Heart right ventricle (tissue), 16 donors: ENCODE measurements at regions not wholly inside any gene's neighbourhood (a gene's known extent, or its start where the extent isn't known, plus 50 kb on each side); places are given as distances from the start of the nearest gene placed in this dataset.

Source experiments
- ATAC-seq, 8 donors: fragments of 200-7000 bp; cut with Tn5 transposase; one replicate each; pipeline ENCODE4 v1.9.1; 2020; ENCODE audit warnings: mild to moderate bottlenecking in 8 of 8, moderate library complexity in 8 of 8, moderate number of reproducible peaks in 1 of 8
- DNase-seq, 2 donors: peaks; one replicate each; pipeline ENCODE4 v3.0.0-alpha.2; 2020
- H3K27ac ChIP-seq, 10 donors: fragments of 200-600 bp; sonication (generic) in 2 of 10; one replicate each; pipeline versions ENCODE4 v1.5.0 to v1.8.0; 2020 to 2022; ENCODE audit warnings: mild to moderate bottlenecking in 3 of 10
- H3K27me3 ChIP-seq, 7 donors: fragments of 200-600 bp; one replicate each; pipeline ENCODE4 v1.8.0; 2021 to 2022; ENCODE audit warnings: mild to moderate bottlenecking in 2 of 7
- H3K36me3 ChIP-seq, 9 donors: fragments of 200-600 bp; sonication (generic) in 1 of 9; one replicate each; pipeline versions ENCODE4 v1.5.0 to v1.8.0; 2020 to 2022; ENCODE audit warnings: mild to moderate bottlenecking in 2 of 9
- H3K4me1 ChIP-seq, 9 donors: fragments of 200-600 bp; sonication (generic) in 1 of 9; one replicate each; pipeline versions ENCODE4 v1.5.0 to v1.8.0; 2020 to 2022; ENCODE audit warnings: mild to moderate bottlenecking in 4 of 9
- H3K4me3 ChIP-seq, 10 donors: fragments of 200-600 bp; sonication (generic) in 2 of 10; one replicate each; pipeline versions ENCODE4 v1.5.0 to v1.8.0; 2020 to 2022; ENCODE audit warnings: mild to moderate bottlenecking in 7 of 10, moderate library complexity in 2 of 10
- H3K9me3 ChIP-seq, 11 donors: fragments of 200-600 bp in 10 of 11; sonication (generic) in 2 of 11; one replicate each; pipeline versions ENCODE4 v1.5.0 to v1.8.0; 2013 to 2022; ENCODE audit warnings: mild to moderate bottlenecking in 2 of 11, control low read depth in 1 of 11, moderate library complexity in 1 of 11
- WGBS, 2 donors: extraction: QIAGEN DNeasy Blood & Tissue Kit; methylation state at CpG; one replicate each; pipeline ENCODE4 v1.1.7; 2013; ENCODE audit warnings: inconsistent platforms in 1 of 2; 5-methylcytosine and 5-hydroxymethylcytosine counted together
- intact Hi-C, 10 donors: fragments of 100-400 bp; cut with DNase I; formaldehyde crosslinking; loops; one replicate each; pipeline versions ENCODE4 v1.11.1 to v1.14.2; 2022
- TF ChIP-seq, protein P1 (sequence below), 9 donors: fragments of 200-600 bp; sonication (generic) in 2 of 9; IDR thresholded peaks; one replicate each; pipeline versions ENCODE4 v1.5.0 to v1.8.0; 2021 to 2022; ENCODE audit warnings: antibody characterized with exemption in 9 of 9, mild to moderate bottlenecking in 5 of 9, moderate library complexity in 1 of 9
- donor health status: Arrhythmogenic right ventricular cardiomyopathy.
- donor health status: ischemic (EF 13 %, LVEDD 7.1; RV severe dilation, severe dysfunction).
- donor health status: healthy with polysubstance abuse.
- donor health status: DM: no; HTN: yes; CAD: no.
- donor health status: DM: no; HTN: no; CAD: no.
- donor health status: ischemic (EF 25% LVEDD 6.9; RV normal size, moderate dysfunction).
- donor health status: ischemic (EF 25% LVEDD 5.7; RV mildly dilated, moderate dysfunction).
- donor health status: healthy.
- donor health status: DM: yes; HTN: yes; CAD: no.
- donor health status: Ischemic cardiomyopathy.
- donor health status: ischemic (EF 35%, LVEDD 5.7; RV mildly dilated, moderate dysfunction).
- donor health status: nonischemic (EF 11% LVEDD 7.7; RV severe dilation, severe dysfunction).
- donor health status: DM: yes; HTN: yes; CAD: no.
- donor health status: PGD.
- donor health status: ischemic (EF 29% LVEDD 5.4; RV normal size, mild dysfunction).
- donor health status: nonischemic (EF 23%, LVEDD 6.1; RV moderate dilation, normal function).

DNA sequence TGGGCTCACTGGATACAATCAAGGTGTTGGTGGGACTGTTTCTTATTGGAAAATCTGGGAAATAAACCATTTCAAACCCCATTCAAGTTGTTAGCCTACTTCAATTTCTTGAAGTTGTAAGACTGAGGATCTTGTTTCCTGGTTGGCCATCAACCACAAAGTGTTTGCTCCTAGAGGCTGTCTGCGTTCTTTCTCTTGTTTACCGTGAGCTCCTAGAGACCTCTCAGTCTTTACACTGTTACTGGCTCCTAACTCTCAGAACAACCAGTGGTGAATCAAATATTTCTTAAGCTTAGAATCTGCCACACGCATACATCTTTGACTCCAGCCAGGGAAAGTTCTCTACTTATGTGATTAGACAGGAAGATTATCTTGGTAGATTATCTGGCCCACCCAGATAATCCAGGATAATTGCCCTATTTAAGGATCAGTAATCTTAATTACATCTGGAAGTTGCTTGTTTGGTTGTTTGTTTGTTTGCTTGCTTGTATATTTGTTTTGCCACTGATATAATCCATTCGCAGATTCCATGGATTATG lies 798.7 kb downstream of the IPMK start:
- H3K9me3 ChIP-seq: no peaks in the 10 kb centered on the region
- intact Hi-C loops: no loop called here
- ATAC-seq: no peak

DNA sequence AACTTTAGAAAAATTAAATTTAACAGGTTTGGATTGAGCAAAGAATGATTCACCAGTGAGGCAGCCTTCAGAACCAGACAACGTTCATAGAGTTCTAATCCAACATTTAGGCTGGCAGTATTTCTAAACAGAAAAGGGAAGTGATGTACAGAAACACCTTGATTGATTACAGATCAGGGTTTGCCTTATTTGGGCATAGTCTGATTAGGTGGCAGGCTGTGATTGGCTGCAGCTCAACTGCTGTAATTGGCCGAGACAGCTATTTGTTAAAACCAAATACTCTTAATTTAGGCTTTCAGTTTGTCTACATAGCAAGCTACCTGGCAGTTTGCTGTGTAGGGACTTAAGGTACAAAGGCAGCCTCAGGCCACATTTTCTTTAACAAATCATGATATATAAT lies 802.5 kb downstream of the IPMK start:
- no peak for DNase-seq
- Histone ChIP-seq H3K27ac (no peak overlapping the region), H3K4me3 (no peak overlapping the region), H3K4me1 (no peaks in the 10 kb centered on the region), H3K9me3 (no peaks in the 10 kb centered on the region), H3K27me3 (no peaks in the 10 kb centered on the region), H3K36me3 (no peaks in the 10 kb centered on the region)
- 73 to 87% methylated on average over 2 of the region's 2 CpGs for WGBS, 2 donors
- ATAC-seq: no peak
- intact Hi-C loops: no loop called here
- TF ChIP-seq, protein P1, sequence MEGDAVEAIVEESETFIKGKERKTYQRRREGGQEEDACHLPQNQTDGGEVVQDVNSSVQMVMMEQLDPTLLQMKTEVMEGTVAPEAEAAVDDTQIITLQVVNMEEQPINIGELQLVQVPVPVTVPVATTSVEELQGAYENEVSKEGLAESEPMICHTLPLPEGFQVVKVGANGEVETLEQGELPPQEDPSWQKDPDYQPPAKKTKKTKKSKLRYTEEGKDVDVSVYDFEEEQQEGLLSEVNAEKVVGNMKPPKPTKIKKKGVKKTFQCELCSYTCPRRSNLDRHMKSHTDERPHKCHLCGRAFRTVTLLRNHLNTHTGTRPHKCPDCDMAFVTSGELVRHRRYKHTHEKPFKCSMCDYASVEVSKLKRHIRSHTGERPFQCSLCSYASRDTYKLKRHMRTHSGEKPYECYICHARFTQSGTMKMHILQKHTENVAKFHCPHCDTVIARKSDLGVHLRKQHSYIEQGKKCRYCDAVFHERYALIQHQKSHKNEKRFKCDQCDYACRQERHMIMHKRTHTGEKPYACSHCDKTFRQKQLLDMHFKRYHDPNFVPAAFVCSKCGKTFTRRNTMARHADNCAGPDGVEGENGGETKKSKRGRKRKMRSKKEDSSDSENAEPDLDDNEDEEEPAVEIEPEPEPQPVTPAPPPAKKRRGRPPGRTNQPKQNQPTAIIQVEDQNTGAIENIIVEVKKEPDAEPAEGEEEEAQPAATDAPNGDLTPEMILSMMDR (IDR thresholded peaks at IDR 0.05): no peak

More for the DNA sequence above, 798.7 kb downstream of the IPMK start:
- Histone ChIP-seq H3K4me1 (no peaks in the 10 kb centered on the region), H3K27ac (no peak overlapping the region), H3K36me3 (no peaks in the 10 kb centered on the region), H3K4me3 (no peak overlapping the region), H3K27me3 (no peaks in the 10 kb centered on the region)
- 68 to 70% methylated on average over 4 of the region's 4 CpGs for WGBS, 2 donors
- DNase-seq: no peak
- TF ChIP-seq, protein P1 (IDR thresholded peaks at IDR 0.05): no peak

DNA sequence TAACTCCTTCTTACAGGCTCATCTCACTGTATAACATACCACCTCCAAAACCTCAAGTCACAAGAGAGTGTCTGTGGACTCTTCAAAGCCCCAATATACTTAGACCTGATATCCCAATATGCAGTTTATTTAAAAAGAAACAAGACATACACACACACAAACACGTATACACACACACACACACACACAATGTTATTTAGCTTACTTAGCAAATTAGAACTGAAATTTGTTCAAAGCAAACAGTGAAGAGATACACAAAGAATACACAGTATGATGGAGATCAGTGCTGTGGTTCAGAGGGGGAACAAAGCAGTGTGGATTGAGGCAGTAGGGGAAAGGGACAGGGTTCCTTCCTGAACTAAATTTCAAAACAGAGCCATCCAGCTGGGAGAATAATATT lies 807.2 kb downstream of the IPMK start:
- H3K36me3 ChIP-seq: no peaks in the 10 kb centered on the region
- DNase-seq: no peak
- H3K27ac ChIP-seq: no peak overlapping the region
- intact Hi-C loops: no loop called here
- TF ChIP-seq, protein P1 (IDR thresholded peaks at IDR 0.05): no peak
- WGBS, 2 donors: 80% methylated on average over 1 of the region's 1 CpG
- no peaks in the 10 kb centered on the region for H3K4me1 ChIP-seq
- no peaks in the 10 kb centered on the region for H3K27me3 ChIP-seq
- H3K4me3 ChIP-seq: no peak overlapping the region
- H3K9me3 ChIP-seq: no peaks in the 10 kb centered on the region
- no peak for ATAC-seq

DNA sequence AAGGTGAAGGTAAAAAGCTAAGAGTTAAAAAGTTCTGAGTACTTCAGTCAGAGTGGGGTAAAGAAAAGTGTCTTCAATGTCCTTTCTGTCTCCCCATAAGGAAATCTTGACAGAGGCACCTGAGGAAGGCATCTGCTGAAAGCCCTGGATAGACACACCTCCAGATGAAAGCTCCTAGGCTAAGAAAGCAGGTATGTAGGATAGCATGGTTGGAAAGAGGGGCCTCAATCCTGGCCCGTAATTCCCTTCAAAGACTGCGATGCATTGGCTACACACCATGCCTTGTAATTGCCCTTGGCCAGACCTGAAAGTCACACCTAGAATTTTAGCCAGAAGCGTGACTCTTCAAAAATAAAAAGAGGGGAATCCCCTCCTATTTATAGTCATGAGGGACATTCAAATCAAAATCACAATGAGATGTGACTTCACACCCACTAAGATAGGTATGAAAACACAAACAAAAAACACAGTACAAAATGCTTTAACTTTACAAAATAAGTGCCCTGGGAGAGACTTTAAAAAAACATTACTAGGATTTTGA lies 809.7 kb downstream of the IPMK start:
- no peak for ATAC-seq
- Histone ChIP-seq H3K27me3 (no peaks in the 10 kb centered on the region), H3K4me3 (no peak overlapping the region), H3K27ac (no peak overlapping the region), H3K9me3 (no peaks in the 10 kb centered on the region), H3K4me1 (no peaks in the 10 kb centered on the region), H3K36me3 (no peaks in the 10 kb centered on the region)
- intact Hi-C loops: no loop called here
- TF ChIP-seq, protein P1 (IDR thresholded peaks at IDR 0.05): no peak
- DNase-seq: no peak
- 78 to 85% methylated on average over 3 of the region's 3 CpGs for WGBS, 2 donors
